ENCODE measurements at regions not wholly inside any gene's neighbourhood (a gene's known extent, or its start where the extent isn't known, plus 50 kb on each side); places are given as distances from the start of the nearest gene placed in this dataset.

DNA sequence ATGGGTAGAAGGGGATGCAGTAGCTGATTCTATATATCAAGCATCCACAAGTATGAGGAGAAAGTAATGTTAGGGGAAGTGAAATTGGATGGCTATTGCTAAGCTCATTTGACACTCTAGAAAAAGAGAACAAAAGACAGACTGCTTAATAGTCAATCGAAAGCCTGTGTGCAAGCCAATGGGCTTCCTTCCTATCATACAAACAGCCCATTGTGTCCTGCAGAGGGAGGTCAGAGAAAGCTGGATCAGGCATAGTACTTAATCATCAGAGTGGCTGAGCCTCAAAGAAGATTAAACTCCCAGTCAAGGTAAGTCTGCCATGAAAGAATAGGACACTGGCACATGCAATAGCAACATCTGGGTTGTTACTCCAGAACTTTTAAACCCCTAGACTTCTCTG lies 50.9 kb upstream of the PGR start:
- ChIA-PET CTCF (ENCODE audit: low intra/inter-chr PET ratio, low total read pairs) (no interaction called here), POLR2A (no interaction called here)
- Histone ChIP-seq H3K4me1 (ENCODE audit: insufficient read depth, low read length) (no peaks in the 10 kb centered on the region), H3K36me3 (replicated peaks in 1 of 2; ENCODE audit: control insufficient read depth in 1 of 2, insufficient read depth in 2 of 2, low read length in 2 of 2) (no peaks in the 10 kb centered on the region), H2AFZ (ENCODE audit: low read length) (no peak overlapping the region), H3K4me3 (replicated peaks in 1 of 3; ENCODE audit: insufficient read depth in 1 of 3, low read depth in 2 of 3, low read length in 3 of 3) (no peak overlapping the region), H3K9me3 (ENCODE audit: low read length) (peaks cover 57% of the 10 kb centered on the region), H4K20me1 (ENCODE audit: insufficient read depth, low read length) (no peaks in the 10 kb centered on the region), H3K79me2 (ENCODE audit: insufficient read depth, low read length) (no peaks in the 10 kb centered on the region), H3K4me2 (ENCODE audit: low read depth, low read length) (no peak overlapping the region), H3K27ac (ENCODE audit: extremely low read length, insufficient read depth, low read length) (no peak overlapping the region), H3K9ac (ENCODE audit: insufficient read depth, low read depth, low read length) (no peak overlapping the region), H3K27me3 (ENCODE audit: control insufficient read depth in 1 of 2, insufficient read depth in 2 of 2, low read length in 2 of 2) (no peaks in the 10 kb centered on the region)
- BruUV-seq (replicated peaks): no TSS peak
- DNase-seq (ENCODE audit: low spot score) (no peak), ATAC-seq (no peak), FAIRE-seq (no peak)
- TF ChIP-seq ATF1 (CRISPR knock-in tag; IDR thresholded peaks at IDR 0.05) (no peak), ZFP90 (CRISPR knock-in tag; IDR thresholded peaks at IDR 0.05; ENCODE audit: borderline replicate concordance) (no peak), ZBTB7A (CRISPR knock-in tag; IDR thresholded peaks at IDR 0.05) (no peak), ZNF382 (CRISPR knock-in tag; IDR thresholded peaks at IDR 0.05; ENCODE audit: borderline replicate concordance) (no peak), PHF5A (CRISPR knock-in tag; IDR thresholded peaks at IDR 0.05; ENCODE audit: low read depth, unreplicated experiment) (no peak), ZNF296 (CRISPR knock-in tag; conservative IDR thresholded peaks at IDR 0.05) (no peak), KAT8 (CRISPR knock-in tag; IDR thresholded peaks at IDR 0.05) (no peak), ZNF256 (CRISPR knock-in tag; conservative IDR thresholded peaks at IDR 0.05) (no peak), KDM5B (CRISPR knock-in tag; IDR thresholded peaks at IDR 0.05; ENCODE audit: borderline replicate concordance) (no peak), ZSCAN30 (CRISPR knock-in tag; IDR thresholded peaks at IDR 0.05) (no peak), FOXC1 (CRISPR knock-in tag; IDR thresholded peaks at IDR 0.05; ENCODE audit: borderline replicate concordance) (no peak), ADNP (CRISPR knock-in tag; IDR thresholded peaks at IDR 0.05) (no peak), GFI1 (CRISPR knock-in tag; IDR thresholded peaks at IDR 0.05; ENCODE audit: borderline replicate concordance) (no peak), FLYWCH1 (CRISPR knock-in tag; IDR thresholded peaks at IDR 0.05) (no peak)
- TF ChIP-seq, protein P1, sequence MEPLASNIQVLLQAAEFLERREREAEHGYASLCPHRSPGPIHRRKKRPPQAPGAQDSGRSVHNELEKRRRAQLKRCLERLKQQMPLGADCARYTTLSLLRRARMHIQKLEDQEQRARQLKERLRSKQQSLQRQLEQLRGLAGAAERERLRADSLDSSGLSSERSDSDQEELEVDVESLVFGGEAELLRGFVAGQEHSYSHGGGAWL (CRISPR knock-in tag; IDR thresholded peaks at IDR 0.05): no peak
- TF ChIP-seq, protein P2, sequence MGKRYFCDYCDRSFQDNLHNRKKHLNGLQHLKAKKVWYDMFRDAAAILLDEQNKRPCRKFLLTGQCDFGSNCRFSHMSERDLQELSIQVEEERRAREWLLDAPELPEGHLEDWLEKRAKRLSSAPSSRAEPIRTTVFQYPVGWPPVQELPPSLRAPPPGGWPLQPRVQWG (CRISPR knock-in tag; IDR thresholded peaks at IDR 0.05; ENCODE audit: borderline replicate concordance, low read depth): no peak
- TF ChIP-seq, protein P3, sequence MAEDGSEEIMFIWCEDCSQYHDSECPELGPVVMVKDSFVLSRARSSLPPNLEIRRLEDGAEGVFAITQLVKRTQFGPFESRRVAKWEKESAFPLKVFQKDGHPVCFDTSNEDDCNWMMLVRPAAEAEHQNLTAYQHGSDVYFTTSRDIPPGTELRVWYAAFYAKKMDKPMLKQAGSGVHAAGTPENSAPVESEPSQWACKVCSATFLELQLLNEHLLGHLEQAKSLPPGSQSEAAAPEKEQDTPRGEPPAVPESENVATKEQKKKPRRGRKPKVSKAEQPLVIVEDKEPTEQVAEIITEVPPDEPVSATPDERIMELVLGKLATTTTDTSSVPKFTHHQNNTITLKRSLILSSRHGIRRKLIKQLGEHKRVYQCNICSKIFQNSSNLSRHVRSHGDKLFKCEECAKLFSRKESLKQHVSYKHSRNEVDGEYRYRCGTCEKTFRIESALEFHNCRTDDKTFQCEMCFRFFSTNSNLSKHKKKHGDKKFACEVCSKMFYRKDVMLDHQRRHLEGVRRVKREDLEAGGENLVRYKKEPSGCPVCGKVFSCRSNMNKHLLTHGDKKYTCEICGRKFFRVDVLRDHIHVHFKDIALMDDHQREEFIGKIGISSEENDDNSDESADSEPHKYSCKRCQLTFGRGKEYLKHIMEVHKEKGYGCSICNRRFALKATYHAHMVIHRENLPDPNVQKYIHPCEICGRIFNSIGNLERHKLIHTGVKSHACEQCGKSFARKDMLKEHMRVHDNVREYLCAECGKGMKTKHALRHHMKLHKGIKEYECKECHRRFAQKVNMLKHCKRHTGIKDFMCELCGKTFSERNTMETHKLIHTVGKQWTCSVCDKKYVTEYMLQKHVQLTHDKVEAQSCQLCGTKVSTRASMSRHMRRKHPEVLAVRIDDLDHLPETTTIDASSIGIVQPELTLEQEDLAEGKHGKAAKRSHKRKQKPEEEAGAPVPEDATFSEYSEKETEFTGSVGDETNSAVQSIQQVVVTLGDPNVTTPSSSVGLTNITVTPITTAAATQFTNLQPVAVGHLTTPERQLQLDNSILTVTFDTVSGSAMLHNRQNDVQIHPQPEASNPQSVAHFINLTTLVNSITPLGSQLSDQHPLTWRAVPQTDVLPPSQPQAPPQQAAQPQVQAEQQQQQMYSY (CRISPR knock-in tag; IDR thresholded peaks at IDR 0.05): no peak
- WGBS (ENCODE audit: low lambda C conversion rate): 0% methylated on average over 1 of the region's 1 CpG
- in situ Hi-C loops (cut with HindIII; ENCODE audit: extremely low pct_ligation_motif_present, low pct_unique_long_range_greater_than_20kb): no loop called here
- intact Hi-C loops (cut with micrococcal nuclease; ENCODE audit: unreplicated experiment): no loop called here

Data from HepG2 (cell line).